ENCODE measurements at regions not wholly inside any gene's neighbourhood (a gene's known extent, or its start where the extent isn't known, plus 50 kb on each side); places are given as distances from the start of the nearest gene placed in this dataset.

- TF ChIP-seq, protein P1, sequence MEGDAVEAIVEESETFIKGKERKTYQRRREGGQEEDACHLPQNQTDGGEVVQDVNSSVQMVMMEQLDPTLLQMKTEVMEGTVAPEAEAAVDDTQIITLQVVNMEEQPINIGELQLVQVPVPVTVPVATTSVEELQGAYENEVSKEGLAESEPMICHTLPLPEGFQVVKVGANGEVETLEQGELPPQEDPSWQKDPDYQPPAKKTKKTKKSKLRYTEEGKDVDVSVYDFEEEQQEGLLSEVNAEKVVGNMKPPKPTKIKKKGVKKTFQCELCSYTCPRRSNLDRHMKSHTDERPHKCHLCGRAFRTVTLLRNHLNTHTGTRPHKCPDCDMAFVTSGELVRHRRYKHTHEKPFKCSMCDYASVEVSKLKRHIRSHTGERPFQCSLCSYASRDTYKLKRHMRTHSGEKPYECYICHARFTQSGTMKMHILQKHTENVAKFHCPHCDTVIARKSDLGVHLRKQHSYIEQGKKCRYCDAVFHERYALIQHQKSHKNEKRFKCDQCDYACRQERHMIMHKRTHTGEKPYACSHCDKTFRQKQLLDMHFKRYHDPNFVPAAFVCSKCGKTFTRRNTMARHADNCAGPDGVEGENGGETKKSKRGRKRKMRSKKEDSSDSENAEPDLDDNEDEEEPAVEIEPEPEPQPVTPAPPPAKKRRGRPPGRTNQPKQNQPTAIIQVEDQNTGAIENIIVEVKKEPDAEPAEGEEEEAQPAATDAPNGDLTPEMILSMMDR (conservative IDR thresholded peaks at IDR 0.05; ENCODE audit: low read depth, low read length) = no peak
- TF ChIP-seq EZH2 (IDR thresholded peaks at IDR 0.05; ENCODE audit: borderline replicate concordance, low read depth, low read length, poor library complexity, severe bottlenecking) = no peak
Measured at GRCh38 chr22:26825960-26826935, 168.9 kb downstream of the MIAT start.

Measured in A673 (cell line).